COR-L47 (cell line): ENCODE measurements at regions not wholly inside any gene's neighbourhood (a gene's known extent, or its start where the extent isn't known, plus 50 kb on each side); places are given as distances from the start of the nearest gene placed in this dataset.
"Not testable (repeated sequence)": the region's sequence is repeated elsewhere in the genome, so short reads cannot be mapped to it uniquely, and the experiment has no call there.

ENCODE experiments used
- DNase-seq: peaks from one replicate; lab custom pipeline; 2025; lab: John Stamatoyannopoulos, UW

DNA sequence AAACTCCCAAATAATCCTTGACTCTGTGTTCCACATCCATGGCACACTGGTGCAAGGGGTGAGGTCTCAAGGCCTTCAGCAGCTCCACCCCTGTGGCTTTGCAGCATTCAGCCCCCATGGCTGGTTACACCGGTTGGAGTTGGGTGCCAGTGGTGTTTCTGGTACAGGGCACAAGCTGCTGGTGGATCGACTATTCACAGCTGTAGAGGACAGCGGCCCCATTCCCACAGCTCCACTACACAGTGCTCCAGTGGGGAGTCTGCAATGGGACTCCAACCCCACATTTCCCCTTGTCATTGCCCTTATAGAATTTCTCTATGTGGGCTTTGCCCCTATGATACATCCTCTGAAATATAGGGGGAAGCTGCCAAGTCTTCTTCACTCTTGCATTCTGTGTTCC is 64.3 kb upstream of the SGO1 start:
- DNase-seq: no peak

DNA sequence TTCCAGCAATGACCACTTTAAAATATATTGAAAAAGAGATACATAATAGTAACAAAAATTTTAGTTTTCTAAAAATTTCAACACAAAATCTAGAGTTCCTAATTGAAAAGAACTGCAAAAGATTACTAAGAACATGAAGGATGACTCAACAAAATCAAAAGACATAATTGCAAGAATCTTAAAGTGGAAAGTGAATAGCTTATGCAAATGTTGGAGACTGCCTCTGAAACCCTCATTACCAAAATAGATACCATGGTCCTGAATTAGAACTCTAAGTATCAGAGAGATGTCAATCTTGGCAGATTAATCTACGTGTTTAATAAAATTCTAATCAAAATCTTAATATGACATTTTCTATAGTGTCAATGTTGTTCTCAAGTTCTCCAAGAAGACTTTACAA is 60.7 kb upstream of the SGO1 start:
- no peak for DNase-seq

- DNase-seq: no peak
Observed at GRCh38 chr3:20245781-20246180, 59.8 kb upstream of the SGO1 start.

- no peak for DNase-seq
Observed at GRCh38 chr3:20240154-20240883, 54.3 kb upstream of the SGO1 start.

DNA sequence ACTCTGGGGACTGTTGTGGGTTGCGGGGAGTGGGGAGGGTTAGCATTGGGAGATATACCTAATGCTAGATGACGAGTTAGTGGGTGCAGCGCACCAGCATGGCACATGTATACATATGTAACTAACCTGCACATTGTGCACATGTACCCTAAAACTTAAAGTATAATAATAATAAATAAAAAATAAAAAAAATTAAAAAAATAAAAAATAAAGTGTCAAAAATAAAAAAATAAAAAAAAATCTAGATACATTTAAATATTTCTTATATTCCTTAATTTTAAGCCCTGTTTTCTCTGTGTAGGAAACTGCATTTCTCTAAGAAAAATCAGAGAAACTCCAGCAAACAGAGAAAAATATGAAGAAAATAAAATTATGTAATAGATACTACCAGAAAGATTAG is 52.2 kb upstream of the SGO1 start:
- DNase-seq: not testable (repeated sequence)

DNA sequence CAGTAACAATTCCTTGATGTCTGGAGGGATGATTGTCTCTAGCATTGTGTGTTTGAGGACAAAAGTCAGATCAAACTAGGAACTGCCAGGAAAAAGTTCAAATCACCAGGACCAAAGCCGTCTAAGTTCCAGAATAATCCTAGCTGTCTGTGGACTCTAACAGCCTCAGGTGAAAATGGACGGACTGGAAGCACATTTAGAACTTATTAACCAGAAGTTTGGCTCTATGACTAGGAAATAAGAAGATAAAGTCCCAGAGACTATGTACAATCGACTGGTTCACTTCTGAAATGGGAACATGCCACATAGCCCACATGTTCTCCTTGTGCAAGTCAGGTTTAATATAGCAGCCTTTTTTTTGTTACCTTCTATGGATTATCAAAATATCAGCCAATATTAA is 50.6 kb upstream of the SGO1 start:
- no peak for DNase-seq
